NCI-H128 (cell line): ENCODE measurements at regions not wholly inside any gene's neighbourhood (a gene's known extent, or its start where the extent isn't known, plus 50 kb on each side); places are given as distances from the start of the nearest gene placed in this dataset.
A peak's percentile ranks its signal among the peaks of the same experiment; 100 is the strongest.
"Not testable (repeated sequence)": the region's sequence is repeated elsewhere in the genome, so short reads cannot be mapped to it uniquely, and the experiment has no call there.

ENCODE experiments used
- DNase-seq: peaks from one replicate; lab custom pipeline; 2025; ENCODE audit not compliant: unreplicated experiment; lab: John Stamatoyannopoulos, UW

DNA sequence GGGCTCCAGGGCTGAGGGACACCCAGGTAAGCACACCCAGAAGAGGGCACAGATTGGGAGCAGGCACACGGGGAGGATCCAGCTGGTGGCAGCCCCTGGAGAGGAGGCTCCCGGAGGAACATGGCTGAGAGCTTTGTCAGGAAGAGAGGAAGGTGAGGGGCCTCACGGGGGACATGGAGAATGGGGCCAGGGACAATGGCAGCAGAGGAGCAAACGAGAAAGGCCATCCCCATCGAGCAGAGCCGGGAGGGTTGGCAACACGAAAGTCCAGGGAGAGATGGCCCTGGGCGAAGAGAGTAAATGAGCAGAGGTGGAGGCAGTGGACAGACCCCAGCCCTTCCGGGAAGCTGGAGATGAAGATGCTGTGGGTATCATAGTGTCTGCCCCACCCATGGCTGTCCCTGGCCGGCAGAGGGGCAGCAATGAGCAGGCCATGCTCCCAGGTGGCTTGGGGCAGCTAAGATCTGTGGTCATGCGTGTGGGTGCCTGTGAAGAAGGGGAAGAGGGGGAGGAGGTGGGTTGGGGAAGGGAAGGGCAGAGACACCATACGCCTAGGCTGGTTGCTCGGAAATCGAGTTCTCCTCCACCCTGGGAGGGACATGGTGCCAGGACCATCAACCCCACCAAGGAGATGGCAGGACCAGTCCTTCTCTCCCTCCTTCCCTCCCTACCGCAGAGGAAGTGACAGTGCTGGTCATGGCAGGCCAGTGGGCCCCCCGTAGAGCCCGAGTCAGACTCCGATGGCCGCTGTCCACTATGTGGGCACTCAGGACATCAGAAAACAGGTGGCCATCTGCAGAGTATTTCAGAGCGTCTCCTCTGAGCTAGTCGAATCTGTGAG is 191.7 kb downstream of the NDUFA10 start:
- DNase-seq: no peak

DNA sequence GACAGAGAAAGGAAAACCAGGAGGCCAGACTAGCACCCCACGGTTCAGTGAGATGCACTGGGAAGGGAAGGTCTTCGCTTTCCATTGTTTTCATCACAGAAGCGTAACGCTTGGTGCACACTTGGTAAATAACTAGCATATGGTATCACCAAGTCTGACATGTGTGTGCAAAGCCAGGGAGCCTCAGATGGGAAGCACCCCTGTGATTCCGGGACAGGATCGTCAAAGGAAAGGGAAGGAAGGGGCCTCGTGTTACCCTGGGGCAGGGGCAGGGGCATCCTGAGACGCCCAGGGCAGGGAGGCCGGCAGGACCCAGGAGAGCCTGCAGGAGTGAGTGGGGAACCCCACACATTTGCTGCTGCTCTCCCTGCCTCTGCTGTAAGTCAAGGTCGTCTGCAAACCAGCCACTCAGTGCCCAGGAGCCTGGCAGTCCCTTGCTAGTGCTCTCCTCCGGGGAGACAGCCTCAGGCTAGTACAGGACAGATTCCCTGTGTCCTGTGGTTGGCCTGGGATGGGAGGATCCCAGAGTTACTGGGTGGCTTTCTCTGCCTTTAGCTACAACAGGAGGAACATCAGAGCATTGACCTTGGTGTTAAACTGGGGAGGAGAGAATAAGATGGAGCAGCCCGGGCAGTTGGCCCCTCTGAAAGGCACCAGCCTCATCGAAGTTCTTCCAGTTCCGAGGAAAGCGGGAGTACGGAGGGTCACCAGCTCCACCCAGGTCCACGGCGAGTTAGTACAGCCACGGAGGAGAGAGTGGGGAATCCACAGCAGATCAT is 192.5 kb downstream of the NDUFA10 start:
- no peak for DNase-seq

- DNase-seq: no peak
Observed at GRCh38 chr2:239831861-239832489, 193.2 kb downstream of the NDUFA10 start.

DNA sequence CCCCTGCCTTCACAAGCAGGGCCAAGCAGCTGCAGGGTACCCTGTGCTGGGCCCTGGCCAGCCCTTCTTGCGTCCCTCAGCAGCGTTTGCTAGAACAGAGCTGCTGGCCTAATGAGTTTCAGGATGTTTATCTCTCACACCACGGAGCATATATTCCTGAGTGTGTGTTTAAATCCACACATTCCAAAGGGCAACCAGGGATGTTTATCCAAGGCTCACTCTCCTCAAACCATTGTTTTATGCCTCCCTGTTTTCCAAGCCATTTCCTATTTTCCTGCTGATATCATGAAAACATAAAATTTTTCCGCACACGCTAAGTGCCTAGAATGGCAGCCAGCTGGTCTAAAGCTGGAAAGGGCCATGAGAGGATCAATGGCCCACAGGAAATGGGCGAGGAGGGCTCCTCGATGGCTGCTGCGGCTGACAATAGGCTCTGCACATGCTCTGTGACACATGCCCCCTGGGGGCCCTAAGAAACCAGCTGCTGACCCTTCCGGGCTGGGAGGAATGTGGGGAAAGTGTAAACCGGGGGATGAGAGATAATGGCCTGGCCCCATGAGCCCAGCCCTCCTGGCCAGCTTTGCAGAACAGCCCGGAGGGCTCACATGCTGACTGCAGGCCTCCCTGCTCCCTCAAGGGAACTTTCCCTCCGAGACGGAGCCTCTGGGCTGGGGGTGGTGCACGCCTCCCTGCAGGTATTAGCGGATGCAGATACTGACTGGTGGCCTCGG is 194.0 kb downstream of the NDUFA10 start:
- no peak for DNase-seq

GRCh38 chr2:239830121-239831000 is 194.8 kb downstream of the NDUFA10 start:
- no peak for DNase-seq

DNA sequence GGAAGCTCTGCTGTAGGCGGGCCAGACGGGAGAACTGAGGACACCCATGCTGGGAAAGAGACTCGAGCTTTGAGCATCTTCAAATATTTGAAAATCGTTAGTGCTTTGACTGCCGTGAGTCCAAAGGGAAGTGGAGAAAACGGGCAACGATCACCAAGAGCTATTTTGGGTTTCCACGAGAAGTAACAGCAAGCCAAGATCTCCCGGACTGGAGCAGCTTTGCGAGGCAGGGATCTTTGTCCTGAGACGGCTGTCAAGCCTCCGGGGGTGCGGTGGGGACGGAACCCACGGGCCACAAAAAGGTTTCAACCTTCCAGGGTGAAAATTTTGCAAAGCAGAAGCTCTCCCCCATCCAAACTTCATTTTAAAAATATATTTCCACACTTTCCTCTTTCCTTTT is 195.8 kb downstream of the NDUFA10 start:
- no peak for DNase-seq

DNA sequence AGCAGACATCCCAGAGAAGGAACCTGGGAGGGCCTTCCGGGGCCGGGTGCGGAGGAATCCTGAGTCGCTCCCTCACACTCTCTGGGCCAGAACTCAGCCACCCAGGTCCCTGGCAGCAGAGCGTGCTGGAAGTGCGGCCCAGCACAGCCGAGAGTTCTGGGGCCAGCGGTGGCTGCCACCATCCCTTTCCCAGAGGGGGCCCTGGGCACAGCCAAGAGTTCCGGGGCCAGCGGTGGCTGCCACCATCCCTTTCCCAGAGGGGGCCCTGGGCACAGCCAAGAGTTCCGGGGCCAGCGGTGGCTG is 196.2 kb downstream of the NDUFA10 start:
- DNase-seq: not testable (repeated sequence)

DNA sequence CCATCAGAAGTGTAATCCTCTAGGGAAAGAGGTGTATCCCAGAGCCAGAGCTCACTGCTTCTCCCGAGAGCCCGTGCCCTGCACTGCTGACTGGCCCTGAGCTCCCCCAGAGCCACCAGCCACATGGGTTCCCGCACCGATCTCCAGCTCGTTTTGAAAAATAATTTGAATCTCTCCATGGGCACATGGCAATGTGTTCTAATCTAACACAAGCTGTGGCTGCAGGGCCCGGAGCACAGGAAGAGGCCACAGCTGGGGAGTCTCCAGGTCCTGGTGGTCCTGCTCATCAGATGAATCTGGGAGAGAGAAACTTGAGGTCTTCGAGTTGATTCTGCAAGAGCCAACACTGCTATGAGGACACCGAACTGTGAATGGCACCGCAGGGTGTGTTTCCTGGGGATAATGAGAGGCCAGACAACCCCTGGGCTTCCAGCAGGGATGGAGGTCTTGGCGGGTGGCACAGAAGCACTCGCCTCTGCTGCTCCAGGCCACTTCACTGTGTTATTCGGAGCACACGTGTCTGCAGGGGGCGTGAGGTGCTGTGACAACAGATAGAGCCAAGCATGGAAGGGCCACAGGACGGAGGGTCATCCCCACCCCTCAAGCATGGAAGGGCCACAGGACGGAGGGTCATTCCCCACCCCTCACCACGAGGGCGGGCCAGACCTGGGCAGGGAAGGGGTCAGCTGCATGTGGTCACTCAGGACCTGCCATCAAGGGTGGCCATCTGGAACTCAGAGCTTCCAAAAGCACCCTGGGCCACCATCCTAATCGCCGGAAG is 196.8 kb downstream of the NDUFA10 start:
- no peak for DNase-seq

- no peak for DNase-seq
Observed at GRCh38 chr2:239827523-239827890, 197.6 kb downstream of the NDUFA10 start.

DNA sequence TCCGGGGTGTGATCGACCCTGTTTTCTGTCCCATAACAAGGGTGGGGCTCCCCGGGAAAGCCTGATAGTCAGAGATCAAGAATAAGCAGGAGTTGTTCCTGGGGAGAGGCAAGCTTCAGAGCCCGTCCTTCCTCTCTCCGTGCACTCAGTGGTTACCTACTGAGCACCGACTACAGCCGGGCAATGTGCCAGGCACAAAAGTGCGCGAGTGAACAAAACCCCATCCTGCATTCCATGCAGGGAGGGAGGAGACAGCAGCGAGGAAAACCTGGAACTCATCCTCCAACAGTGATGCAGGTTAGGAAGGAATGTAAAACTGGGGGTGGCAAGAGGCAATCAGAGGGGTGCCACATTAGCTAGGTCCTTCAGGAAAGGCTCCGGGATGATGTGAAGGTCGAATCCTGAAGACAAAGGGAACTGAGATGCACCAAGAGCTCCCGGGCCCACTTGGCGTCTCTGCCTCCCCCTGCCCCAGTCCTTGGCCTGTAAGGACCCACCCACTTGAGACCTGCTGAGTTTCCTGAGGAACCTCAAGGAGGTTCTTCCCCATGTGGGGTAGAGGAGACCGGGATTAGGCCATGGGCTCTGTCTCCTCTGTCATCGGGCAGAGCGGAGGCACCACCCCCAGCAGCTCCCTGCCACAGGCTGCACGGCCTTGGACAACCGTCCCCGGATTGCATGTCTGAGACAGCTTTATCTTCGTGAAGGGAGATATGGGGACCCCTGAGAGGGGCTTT is 198.2 kb downstream of the NDUFA10 start:
- peak; percentile 17 for DNase-seq

DNA sequence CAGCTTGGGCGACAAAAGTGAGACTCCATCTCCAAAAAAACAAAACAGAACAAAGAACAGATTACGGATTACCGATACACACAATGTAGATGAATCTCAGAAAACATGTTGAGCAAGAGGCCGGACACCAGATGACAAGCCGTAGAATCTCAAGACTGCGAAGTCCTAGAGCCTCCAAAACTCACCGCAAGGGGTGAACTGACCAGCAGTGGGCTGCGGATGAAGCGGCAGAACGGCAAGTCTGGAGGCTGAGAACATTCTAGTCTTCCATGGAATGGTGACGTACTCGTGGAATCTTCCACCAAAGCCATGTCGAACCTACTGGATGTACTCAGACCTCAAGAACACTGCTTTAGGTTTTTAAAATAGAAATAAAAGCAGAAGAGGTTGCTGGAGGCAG is 198.8 kb downstream of the NDUFA10 start:
- no peak for DNase-seq

DNA sequence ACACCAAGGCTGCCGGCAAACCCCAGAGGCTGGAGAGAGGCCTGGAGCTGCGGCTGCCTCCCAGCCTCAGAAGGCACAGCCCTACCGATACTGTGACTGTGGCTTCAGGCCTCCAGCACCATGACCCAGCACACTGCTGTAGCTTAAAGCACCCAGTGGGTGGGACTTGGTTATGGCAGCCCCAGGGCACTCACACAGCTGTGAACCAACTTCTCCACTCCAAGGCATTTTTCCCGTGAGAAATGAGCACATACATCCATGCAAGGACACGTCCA is 199.5 kb downstream of the NDUFA10 start:
- no peak for DNase-seq

GRCh38 chr2:239824866-239825704 is 200.1 kb downstream of the NDUFA10 start:
- no peak for DNase-seq

DNA sequence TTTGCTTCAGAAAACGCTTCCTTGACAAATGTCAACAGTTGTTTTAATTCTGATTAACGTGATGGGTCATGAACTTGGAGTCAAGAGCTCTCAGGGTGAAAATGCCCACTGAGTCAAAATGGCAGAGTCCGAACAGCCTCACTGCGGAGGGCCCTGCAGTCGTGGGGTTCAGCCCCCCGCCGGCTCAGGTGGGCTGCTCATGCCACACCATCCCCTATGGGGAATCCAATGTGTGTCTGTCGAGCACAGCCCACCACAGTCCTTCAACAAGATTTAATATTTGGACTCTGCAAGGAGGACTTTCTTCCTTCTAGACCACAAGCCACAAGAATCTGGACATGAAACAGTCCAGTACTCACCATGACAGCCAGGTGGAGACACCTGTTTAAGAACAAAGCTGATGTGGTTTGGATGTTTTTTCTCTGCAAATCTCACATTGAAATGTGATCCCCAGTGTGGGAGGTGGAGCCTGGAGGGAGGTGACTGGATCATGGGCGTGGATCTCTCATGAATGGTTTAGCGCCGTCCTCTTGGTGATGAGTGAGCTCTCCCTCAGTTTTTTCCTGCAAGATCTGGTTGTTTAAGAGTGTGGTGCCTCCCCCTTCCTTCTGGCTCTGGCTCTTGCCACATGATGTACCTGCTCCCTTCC is 201.0 kb downstream of the NDUFA10 start:
- DNase-seq: no peak

DNA sequence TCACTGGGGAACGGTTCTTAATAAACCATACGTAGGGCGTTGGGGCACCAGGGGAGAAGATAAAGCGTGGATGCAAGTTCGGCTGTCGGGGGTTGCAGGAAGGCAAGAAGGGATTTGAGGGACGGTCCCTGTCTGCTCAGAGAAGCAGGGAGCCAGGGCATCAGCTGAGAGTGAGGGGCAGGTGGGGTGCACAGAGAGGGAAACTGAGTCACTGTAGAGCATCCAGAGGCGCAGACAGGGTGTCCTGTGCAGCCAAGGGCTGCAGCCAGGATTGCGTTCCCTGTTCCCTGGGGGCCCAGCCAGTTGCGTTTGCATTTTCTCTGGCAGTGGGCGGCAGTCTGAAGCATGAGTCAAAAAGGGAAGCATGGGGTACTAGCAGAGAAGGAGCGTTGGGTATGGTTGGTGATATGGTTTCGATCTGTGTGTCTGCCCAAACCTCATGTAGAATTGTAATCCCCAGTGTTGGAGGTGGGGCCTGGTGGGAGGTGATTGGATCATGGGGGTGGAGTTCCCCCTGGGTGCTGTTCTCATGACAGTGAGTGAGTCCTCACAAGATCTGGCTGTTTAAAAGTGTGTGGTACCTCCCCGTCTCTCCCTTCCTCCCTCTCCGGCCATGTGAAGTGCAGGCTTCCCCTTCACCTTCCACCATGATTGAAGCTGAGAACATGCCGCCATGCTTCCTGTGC is 202.9 kb downstream of the NDUFA10 start:
- DNase-seq: no peak

- no peak for DNase-seq
Observed at GRCh38 chr2:239821694-239822075, 203.5 kb downstream of the NDUFA10 start.
